Suprapubic skin (tissue), 4 donors: ENCODE measurements at regions not wholly inside any gene's neighbourhood (a gene's known extent, or its start where the extent isn't known, plus 50 kb on each side); places are given as distances from the start of the nearest gene placed in this dataset.

Experiments
- DNase-seq, 2 donors: peaks; one replicate each; pipeline ENCODE4 v3.0.0-alpha.2; 2019; ENCODE audit warnings: low spot score in 2 of 2
- H3K27ac ChIP-seq: fragments of 200-600 bp; sonication (generic); one replicate; pipeline ENCODE4 v1.5.1; 2019
- H3K27me3 ChIP-seq: fragments of 200-600 bp; sonication (generic); one replicate; pipeline ENCODE4 v1.5.1; 2019
- H3K36me3 ChIP-seq: fragments of 200-600 bp; sonication (generic); one replicate; pipeline ENCODE4 v1.5.1; 2019
- H3K4me1 ChIP-seq: fragments of 200-600 bp; sonication (generic); one replicate; pipeline ENCODE4 v1.5.1; 2019
- H3K4me3 ChIP-seq: fragments of 200-600 bp; sonication (generic); one replicate; pipeline ENCODE4 v1.5.1; 2019; ENCODE audit warnings: mild to moderate bottlenecking
- H3K9me3 ChIP-seq: fragments of 200-600 bp; sonication (generic); one replicate; pipeline ENCODE4 v1.5.1; 2019
- CTCF ChIP-seq, 2 donors: fragments of 200-600 bp in 1 of 2; fragments of 450-650 bp in 1 of 2; sonication (generic) in 1 of 2; IDR thresholded peaks; one replicate each; pipeline ENCODE4 v1.5.1; 2016 to 2019; ENCODE audit warnings: antibody characterized with exemption in 2 of 2, mild to moderate bottlenecking in 1 of 2, moderate library complexity in 1 of 2
- EP300 ChIP-seq: sonication (generic); formaldehyde crosslinking; IDR thresholded peaks from one replicate; pipeline ENCODE4 v1.6.1; 2017; ENCODE audit warnings: antibody characterized with exemption
- POLR2A ChIP-seq, 2 donors: fragments of 450-650 bp; IDR thresholded peaks; one replicate each; pipeline ENCODE4 v1.6.1; 2017; ENCODE audit warnings: antibody characterized with exemption in 2 of 2, mild to moderate bottlenecking in 2 of 2, moderate library complexity in 2 of 2
- POLR2AphosphoS5 ChIP-seq, 3 donors: sonication (generic); formaldehyde crosslinking; IDR thresholded peaks; one replicate each; pipeline ENCODE4 v1.6.1; 2017; ENCODE audit warnings: antibody characterized with exemption in 3 of 3
- whole genome bisulfite sequencing: methylation state at CpG from one replicate; pipeline ENCODE4 v1.1.5; 2018; 5-methylcytosine and 5-hydroxymethylcytosine counted together

- WGBS = 87% methylated on average over 2 of the region's 2 CpGs
These were observed 87.9 kb upstream of the MDGA2 start for GRCh38 chr14:47763188-47763854.

GRCh38 chr14:47746986-47747385 lies 71.6 kb upstream of the MDGA2 start:
- no peaks in the 10 kb centered on the region for H3K4me1 ChIP-seq
- no peaks in the 10 kb centered on the region for H3K36me3 ChIP-seq
- no peak overlapping the region for H3K27ac ChIP-seq
- no peaks in the 10 kb centered on the region for H3K9me3 ChIP-seq
- H3K4me3 ChIP-seq = no peak overlapping the region
- H3K27me3 ChIP-seq = no peaks in the 10 kb centered on the region
- DNase-seq = no peak
- 85% methylated on average over 1 of the region's 1 CpG for WGBS
- TF ChIP-seq POLR2AphosphoS5 (IDR thresholded peaks at IDR 0.05) (no peak), POLR2A (IDR thresholded peaks at IDR 0.05) (no peak), EP300 (no peak), CTCF (IDR thresholded peaks at IDR 0.05) (no peak)

More at GRCh38 chr14:47763188-47763854, 87.9 kb upstream of the MDGA2 start:
- Histone ChIP-seq H3K4me3 (no peak overlapping the region), H3K9me3 (no peaks in the 10 kb centered on the region), H3K27me3 (no peaks in the 10 kb centered on the region), H3K4me1 (no peaks in the 10 kb centered on the region), H3K27ac (no peak overlapping the region), H3K36me3 (no peaks in the 10 kb centered on the region)
- no peak for TF ChIP-seq POLR2AphosphoS5 (IDR thresholded peaks at IDR 0.05)
- no peak for TF ChIP-seq CTCF (IDR thresholded peaks at IDR 0.05)
- TF ChIP-seq POLR2A (IDR thresholded peaks at IDR 0.05) = no peak
- TF ChIP-seq EP300 = no peak
- no peak for DNase-seq

- TF ChIP-seq POLR2A (IDR thresholded peaks at IDR 0.05) = no peak
- TF ChIP-seq CTCF (IDR thresholded peaks at IDR 0.05) = no peak
- no peak for TF ChIP-seq EP300
- TF ChIP-seq POLR2AphosphoS5 (IDR thresholded peaks at IDR 0.05) = no peak
- DNase-seq = no peak
- 79% methylated on average over 1 of the region's 1 CpG for whole genome bisulfite sequencing
These were observed 68.8 kb upstream of the MDGA2 start for GRCh38 chr14:47744155-47744554.

GRCh38 chr14:47739541-47739940 lies 64.1 kb upstream of the MDGA2 start:
- no peaks in the 10 kb centered on the region for H3K4me1 ChIP-seq
- no peak overlapping the region for H3K27ac ChIP-seq
- no peaks in the 10 kb centered on the region for H3K9me3 ChIP-seq
- DNase-seq = no peak
- TF ChIP-seq CTCF (IDR thresholded peaks at IDR 0.05) = no peak
- TF ChIP-seq POLR2AphosphoS5 (IDR thresholded peaks at IDR 0.05) = no peak
- TF ChIP-seq EP300 = no peak
- TF ChIP-seq POLR2A (IDR thresholded peaks at IDR 0.05) = no peak
- no peaks in the 10 kb centered on the region for H3K36me3 ChIP-seq
- H3K27me3 ChIP-seq = no peaks in the 10 kb centered on the region
- no peak overlapping the region for H3K4me3 ChIP-seq
- 55% methylated on average over 1 of the region's 1 CpG for WGBS

More at GRCh38 chr14:47744155-47744554, 68.8 kb upstream of the MDGA2 start:
- no peak overlapping the region for H3K27ac ChIP-seq
- H3K4me3 ChIP-seq = no peak overlapping the region
- H3K36me3 ChIP-seq = no peaks in the 10 kb centered on the region
- no peaks in the 10 kb centered on the region for H3K9me3 ChIP-seq
- no peaks in the 10 kb centered on the region for H3K4me1 ChIP-seq
- H3K27me3 ChIP-seq = no peaks in the 10 kb centered on the region

GRCh38 chr14:47730296-47730695 lies 54.9 kb upstream of the MDGA2 start:
- Histone ChIP-seq H3K27me3 (no peaks in the 10 kb centered on the region), H3K27ac (no peak overlapping the region), H3K4me3 (no peak overlapping the region), H3K36me3 (no peaks in the 10 kb centered on the region), H3K4me1 (no peaks in the 10 kb centered on the region), H3K9me3 (no peaks in the 10 kb centered on the region)
- DNase-seq = no peak
- WGBS = 75% methylated on average over 3 of the region's 3 CpGs
- TF ChIP-seq EP300 (no peak), CTCF (IDR thresholded peaks at IDR 0.05) (no peak), POLR2AphosphoS5 (IDR thresholded peaks at IDR 0.05) (no peak), POLR2A (IDR thresholded peaks at IDR 0.05) (no peak)
